HEK293 (cell line): ENCODE measurements at regions not wholly inside any gene's neighbourhood (a gene's known extent, or its start where the extent isn't known, plus 50 kb on each side); places are given as distances from the start of the nearest gene placed in this dataset.

Experiments used
- MEIS1 ChIP-seq: sonication (generic); formaldehyde crosslinking; IDR thresholded peaks from 2 replicates; pipeline ENCODE4 v1.8.1; 2022; ENCODE audit warnings: missing genetic modification reagents, mild to moderate bottlenecking, borderline replicate concordance
- MYNN ChIP-seq: fragments of 450-650 bp; formaldehyde crosslinking; IDR thresholded peaks from 2 replicates; pipeline ENCODE4 v1.5.1; 2016; ENCODE audit warnings: missing biosample characterization, missing genetic modification characterization, borderline replicate concordance
- SALL2 ChIP-seq: fragments of 450-650 bp; formaldehyde crosslinking; IDR thresholded peaks from 2 replicates; pipeline ENCODE4 v1.5.0; 2017; ENCODE audit warnings: missing biosample characterization, mild to moderate bottlenecking, missing genetic modification characterization, borderline replicate concordance
- TCF7L2 ChIP-seq: IDR thresholded peaks from 2 replicates; pipeline ENCODE4 v1.6.1; 2011; ENCODE audit warnings: low read depth, mild to moderate bottlenecking, inconsistent platforms, low read length, moderate library complexity, borderline replicate concordance
- ZIC2 ChIP-seq: fragments of 450-650 bp; formaldehyde crosslinking; IDR thresholded peaks from 2 replicates; pipeline ENCODE4 v1.5.1; 2016; ENCODE audit warnings: missing biosample characterization, missing genetic modification characterization
- ZNF341 ChIP-seq: fragments of 450-650 bp; formaldehyde crosslinking; IDR thresholded peaks from 2 replicates; pipeline ENCODE4; 2016; ENCODE audit warnings: low read depth, missing biosample characterization, missing genetic modification characterization
- ZNF433 ChIP-seq: fragments of 450-650 bp; formaldehyde crosslinking; IDR thresholded peaks from 2 replicates; pipeline ENCODE4 v1.5.1; 2016; ENCODE audit warnings: missing biosample characterization, missing genetic modification characterization, low read depth
- ZNF449 ChIP-seq: fragments of 450-650 bp; formaldehyde crosslinking; IDR thresholded peaks from 2 replicates; pipeline ENCODE4 v1.5.1; 2017; ENCODE audit warnings: missing biosample characterization, mild to moderate bottlenecking, missing genetic modification characterization, moderate library complexity
- ZNF501 ChIP-seq: fragments of 450-650 bp; formaldehyde crosslinking; IDR thresholded peaks from 2 replicates; pipeline ENCODE4 v1.5.1; 2016; ENCODE audit warnings: missing biosample characterization, missing genetic modification characterization
- TF ChIP-seq, protein P1 (sequence below): fragments of 450-650 bp; formaldehyde crosslinking; IDR thresholded peaks from 2 replicates; pipeline ENCODE4 v1.5.1; 2016; ENCODE audit warnings: missing biosample characterization, missing genetic modification characterization
- TF ChIP-seq, protein P2 (sequence below): fragments of 450-650 bp; formaldehyde crosslinking; IDR thresholded peaks from 2 replicates; pipeline ENCODE4 v1.5.1; 2016; ENCODE audit warnings: missing biosample characterization, missing genetic modification characterization

- no peak for TF ChIP-seq ZNF433 (tag by site-specific recombination)
- TF ChIP-seq MEIS1: no peak
- no peak for TF ChIP-seq ZNF449 (tag by site-specific recombination)
- no peak for TF ChIP-seq ZNF501 (tag by site-specific recombination)
- TF ChIP-seq, protein P1, sequence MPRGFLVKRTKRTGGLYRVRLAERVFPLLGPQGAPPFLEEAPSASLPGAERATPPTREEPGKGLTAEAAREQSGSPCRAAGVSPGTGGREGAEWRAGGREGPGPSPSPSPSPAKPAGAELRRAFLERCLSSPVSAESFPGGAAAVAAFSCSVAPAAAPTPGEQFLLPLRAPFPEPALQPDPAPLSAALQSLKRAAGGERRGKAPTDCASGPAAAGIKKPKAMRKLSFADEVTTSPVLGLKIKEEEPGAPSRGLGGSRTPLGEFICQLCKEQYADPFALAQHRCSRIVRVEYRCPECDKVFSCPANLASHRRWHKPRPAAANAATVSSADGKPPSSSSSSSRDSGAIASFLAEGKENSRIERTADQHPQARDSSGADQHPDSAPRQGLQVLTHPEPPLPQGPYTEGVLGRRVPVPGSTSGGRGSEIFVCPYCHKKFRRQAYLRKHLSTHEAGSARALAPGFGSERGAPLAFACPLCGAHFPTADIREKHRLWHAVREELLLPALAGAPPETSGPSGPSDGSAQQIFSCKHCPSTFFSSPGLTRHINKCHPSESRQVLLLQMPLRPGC (tag by site-specific recombination): no peak
- TF ChIP-seq, protein P2, sequence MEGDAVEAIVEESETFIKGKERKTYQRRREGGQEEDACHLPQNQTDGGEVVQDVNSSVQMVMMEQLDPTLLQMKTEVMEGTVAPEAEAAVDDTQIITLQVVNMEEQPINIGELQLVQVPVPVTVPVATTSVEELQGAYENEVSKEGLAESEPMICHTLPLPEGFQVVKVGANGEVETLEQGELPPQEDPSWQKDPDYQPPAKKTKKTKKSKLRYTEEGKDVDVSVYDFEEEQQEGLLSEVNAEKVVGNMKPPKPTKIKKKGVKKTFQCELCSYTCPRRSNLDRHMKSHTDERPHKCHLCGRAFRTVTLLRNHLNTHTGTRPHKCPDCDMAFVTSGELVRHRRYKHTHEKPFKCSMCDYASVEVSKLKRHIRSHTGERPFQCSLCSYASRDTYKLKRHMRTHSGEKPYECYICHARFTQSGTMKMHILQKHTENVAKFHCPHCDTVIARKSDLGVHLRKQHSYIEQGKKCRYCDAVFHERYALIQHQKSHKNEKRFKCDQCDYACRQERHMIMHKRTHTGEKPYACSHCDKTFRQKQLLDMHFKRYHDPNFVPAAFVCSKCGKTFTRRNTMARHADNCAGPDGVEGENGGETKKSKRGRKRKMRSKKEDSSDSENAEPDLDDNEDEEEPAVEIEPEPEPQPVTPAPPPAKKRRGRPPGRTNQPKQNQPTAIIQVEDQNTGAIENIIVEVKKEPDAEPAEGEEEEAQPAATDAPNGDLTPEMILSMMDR (tag by site-specific recombination): no peak
- TF ChIP-seq ZNF341 (tag by site-specific recombination): no peak
- no peak for TF ChIP-seq SALL2 (tag by site-specific recombination)
- TF ChIP-seq TCF7L2: no peak
- TF ChIP-seq ZIC2 (tag by site-specific recombination): no peak
- TF ChIP-seq MYNN: no peak
Measured at GRCh38 chr3:189053322-189053721, 118.4 kb upstream of the TPRG1 start.
